Vagina (tissue), 2 donors: ENCODE measurements at regions not wholly inside any gene's neighbourhood (a gene's known extent, or its start where the extent isn't known, plus 50 kb on each side); places are given as distances from the start of the nearest gene placed in this dataset.

ENCODE experiments used
- CTCF ChIP-seq, 3 experiments: fragments of 450-650 bp in 2 of 3; fragments of 200-600 bp in 1 of 3; sonication (generic) in 1 of 3; IDR thresholded peaks; one replicate each; pipeline ENCODE4 v1.5.1; 2017 to 2019; ENCODE audit warnings: antibody characterized with exemption in 3 of 3, mild to moderate bottlenecking in 2 of 3, moderate library complexity in 2 of 3
- POLR2A ChIP-seq, 2 donors: fragments of 450-650 bp; IDR thresholded peaks; one replicate each; pipeline ENCODE4 v1.6.1; 2017; ENCODE audit warnings: antibody characterized with exemption in 2 of 2, mild to moderate bottlenecking in 2 of 2, moderate library complexity in 2 of 2
- POLR2AphosphoS5 ChIP-seq, 2 donors: sonication (generic); formaldehyde crosslinking; IDR thresholded peaks; one replicate each; pipeline ENCODE4 v1.9.0; 2017; ENCODE audit warnings: antibody characterized with exemption in 2 of 2, mild to moderate bottlenecking in 2 of 2, low read depth in 1 of 2; ENCODE audit not compliant: insufficient read depth in 1 of 2

DNA sequence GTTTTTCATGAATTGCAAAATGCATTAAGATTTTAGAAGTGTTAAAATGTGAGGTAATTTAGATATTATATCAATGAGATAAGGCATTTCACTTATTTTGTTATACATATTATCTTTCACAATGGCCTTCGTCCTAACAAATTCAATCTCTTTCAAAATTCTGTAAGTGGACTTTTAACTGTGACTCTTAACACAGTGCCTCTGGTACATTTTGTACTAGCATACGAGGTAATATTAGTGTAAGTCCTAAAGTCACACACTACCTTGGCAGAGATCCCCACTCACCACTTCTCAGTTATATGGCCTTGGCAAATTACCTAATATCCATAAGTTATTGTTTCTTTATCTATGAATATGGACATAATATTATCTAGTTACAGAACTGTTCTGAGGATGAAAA lies 101.3 kb upstream of the SLITRK6 start:
- TF ChIP-seq CTCF (IDR thresholded peaks at IDR 0.05) (no peak), POLR2A (IDR thresholded peaks at IDR 0.05) (no peak), POLR2AphosphoS5 (IDR thresholded peaks at IDR 0.05; ENCODE audit: insufficient read depth in 1 of 2, low read depth in 1 of 2) (no peak)
